ENCODE measurements at regions not wholly inside any gene's neighbourhood (a gene's known extent, or its start where the extent isn't known, plus 50 kb on each side); places are given as distances from the start of the nearest gene placed in this dataset.

- Histone ChIP-seq H3K4me1 (no peaks in the 10 kb centered on the region), H3K9me3 (peaks cover 0 to 59% (median 7%) of the 10 kb centered on the region in 11 donors), H3K27ac (no peak overlapping the region), H3K4me3 (no peak overlapping the region), H3K27me3 (no peaks in the 10 kb centered on the region), H3K36me3 (no peaks in the 10 kb centered on the region)
- intact Hi-C loops (cut with DNase I), result no loop called here
- DNase-seq, result no peak
- 66 to 77% methylated on average over 1 of the region's 1 CpG for WGBS, 2 donors
- ATAC-seq, result no peak
- no peak for TF ChIP-seq CTCF (IDR thresholded peaks at IDR 0.05)
Measured at GRCh38 chr12:16658699-16659098, 52.7 kb upstream of the LMO3 start.

Small RNA genes in the stretch of these regions (microRNA-seq; reads per million reads assigned to microRNA genes)
- gene MIR3974, result 0 reads per million in 2 donors

Measured in heart right ventricle (tissue), 16 donors.